Testis (tissue), 2 donors: ENCODE measurements at regions not wholly inside any gene's neighbourhood (a gene's known extent, or its start where the extent isn't known, plus 50 kb on each side); places are given as distances from the start of the nearest gene placed in this dataset.

Experiments used
- DNase-seq: peaks from one replicate; pipeline ENCODE4 v3.0.0-alpha.2; 2019
- H3K27ac ChIP-seq, 2 donors: fragments of 200-600 bp; sonication (generic); one replicate each; pipeline ENCODE4 v1.5.1; 2019
- H3K27me3 ChIP-seq: fragments of 200-600 bp; sonication (generic); one replicate; pipeline ENCODE4 v1.5.1; 2019
- H3K36me3 ChIP-seq: fragments of 200-600 bp; sonication (generic); one replicate; pipeline ENCODE4 v1.5.1; 2017; ENCODE audit warnings: low read depth; ENCODE audit errors: missing control alignments
- H3K4me1 ChIP-seq: fragments of 200-600 bp; sonication (generic); one replicate; pipeline ENCODE4 v1.5.1; 2019
- H3K4me3 ChIP-seq, 2 donors: fragments of 200-600 bp; sonication (generic); one replicate each; pipeline ENCODE4 v1.5.1; 2017 to 2019
- H3K9me3 ChIP-seq: fragments of 200-600 bp; sonication (generic); one replicate; pipeline ENCODE4 v1.5.1; 2017
- POLR2A ChIP-seq: fragments of 450-650 bp; IDR thresholded peaks from one replicate; pipeline ENCODE4 v1.6.1; 2017; ENCODE audit warnings: antibody characterized with exemption, mild to moderate bottlenecking, moderate library complexity
- WGBS, 2 donors: methylation state at CpG; one replicate each; pipeline ENCODE4 v1.1.5; 2018; 5-methylcytosine and 5-hydroxymethylcytosine counted together
- intact Hi-C: fragments of 100-400 bp; cut with DNase I; formaldehyde crosslinking; loops from one replicate; pipeline ENCODE4 v1.15.1; 2023; ENCODE audit warnings: low total_unique reads
- TF ChIP-seq, protein P1 (sequence below), 3 experiments: fragments of 450-650 bp in 2 of 3; fragments of 200-600 bp in 1 of 3; sonication (generic) in 1 of 3; IDR thresholded peaks; one replicate each; pipeline ENCODE4 v1.5.1; 2016 to 2019; ENCODE audit warnings: antibody characterized with exemption in 3 of 3, mild to moderate bottlenecking in 2 of 3, moderate library complexity in 1 of 3

DNA sequence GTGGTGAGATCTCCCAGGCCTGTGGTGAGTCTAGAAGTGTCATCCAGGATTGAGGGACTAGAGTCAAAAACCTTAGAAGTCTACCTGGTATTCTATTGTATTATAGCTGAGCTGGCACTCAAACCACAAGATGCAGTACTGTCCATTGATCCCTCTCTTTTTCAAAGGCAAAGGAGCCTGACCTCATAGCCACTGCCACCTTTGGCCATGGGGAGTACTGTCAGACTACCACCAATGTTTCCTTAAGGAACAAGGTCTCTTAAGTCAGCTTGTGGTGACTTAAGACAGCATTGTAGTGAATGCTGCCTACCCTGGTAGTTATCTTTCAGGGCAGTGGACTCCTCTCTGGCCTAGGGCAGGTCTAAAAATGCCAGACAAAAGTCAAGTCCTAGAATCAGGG is 878.0 kb upstream of the MDGA2 start:
- no peak for DNase-seq
- H3K4me1 ChIP-seq = no peaks in the 10 kb centered on the region
- no peak overlapping the region for H3K4me3 ChIP-seq
- no peaks in the 10 kb centered on the region for H3K9me3 ChIP-seq
- H3K36me3 ChIP-seq = no peaks in the 10 kb centered on the region
- H3K27ac ChIP-seq = no peak overlapping the region
- TF ChIP-seq, protein P1, sequence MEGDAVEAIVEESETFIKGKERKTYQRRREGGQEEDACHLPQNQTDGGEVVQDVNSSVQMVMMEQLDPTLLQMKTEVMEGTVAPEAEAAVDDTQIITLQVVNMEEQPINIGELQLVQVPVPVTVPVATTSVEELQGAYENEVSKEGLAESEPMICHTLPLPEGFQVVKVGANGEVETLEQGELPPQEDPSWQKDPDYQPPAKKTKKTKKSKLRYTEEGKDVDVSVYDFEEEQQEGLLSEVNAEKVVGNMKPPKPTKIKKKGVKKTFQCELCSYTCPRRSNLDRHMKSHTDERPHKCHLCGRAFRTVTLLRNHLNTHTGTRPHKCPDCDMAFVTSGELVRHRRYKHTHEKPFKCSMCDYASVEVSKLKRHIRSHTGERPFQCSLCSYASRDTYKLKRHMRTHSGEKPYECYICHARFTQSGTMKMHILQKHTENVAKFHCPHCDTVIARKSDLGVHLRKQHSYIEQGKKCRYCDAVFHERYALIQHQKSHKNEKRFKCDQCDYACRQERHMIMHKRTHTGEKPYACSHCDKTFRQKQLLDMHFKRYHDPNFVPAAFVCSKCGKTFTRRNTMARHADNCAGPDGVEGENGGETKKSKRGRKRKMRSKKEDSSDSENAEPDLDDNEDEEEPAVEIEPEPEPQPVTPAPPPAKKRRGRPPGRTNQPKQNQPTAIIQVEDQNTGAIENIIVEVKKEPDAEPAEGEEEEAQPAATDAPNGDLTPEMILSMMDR (IDR thresholded peaks at IDR 0.05) = no peak
- TF ChIP-seq POLR2A = no peak
- no peaks in the 10 kb centered on the region for H3K27me3 ChIP-seq
- intact Hi-C loops = no loop called here

DNA sequence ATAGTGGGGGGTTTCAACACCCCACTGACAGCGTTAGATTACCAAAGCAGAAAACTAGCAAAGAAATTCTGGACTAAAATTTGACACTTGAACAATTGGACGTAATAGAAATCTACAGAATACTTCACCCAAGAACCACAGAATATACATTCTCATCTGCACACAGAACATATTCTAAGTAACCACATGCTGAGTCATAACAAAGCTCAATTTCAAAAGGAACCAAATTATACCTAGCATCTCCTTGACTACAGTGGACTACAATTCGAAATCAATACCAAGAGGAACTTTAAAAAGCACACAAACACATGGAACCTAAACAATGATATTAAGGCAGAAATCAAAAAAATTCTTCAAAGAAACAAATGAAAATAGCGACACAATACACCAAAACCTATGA is 871.6 kb upstream of the MDGA2 start:
- Histone ChIP-seq H3K27me3 (no peaks in the 10 kb centered on the region), H3K36me3 (no peaks in the 10 kb centered on the region), H3K4me1 (no peaks in the 10 kb centered on the region), H3K27ac (no peak overlapping the region), H3K4me3 (no peak overlapping the region), H3K9me3 (no peaks in the 10 kb centered on the region)
- WGBS, 2 donors = 70 to 88% methylated on average over 4 of the region's 4 CpGs
- TF ChIP-seq, protein P1 (IDR thresholded peaks at IDR 0.05) = no peak
- TF ChIP-seq POLR2A = no peak
- DNase-seq = no peak
- intact Hi-C loops = no loop called here

DNA sequence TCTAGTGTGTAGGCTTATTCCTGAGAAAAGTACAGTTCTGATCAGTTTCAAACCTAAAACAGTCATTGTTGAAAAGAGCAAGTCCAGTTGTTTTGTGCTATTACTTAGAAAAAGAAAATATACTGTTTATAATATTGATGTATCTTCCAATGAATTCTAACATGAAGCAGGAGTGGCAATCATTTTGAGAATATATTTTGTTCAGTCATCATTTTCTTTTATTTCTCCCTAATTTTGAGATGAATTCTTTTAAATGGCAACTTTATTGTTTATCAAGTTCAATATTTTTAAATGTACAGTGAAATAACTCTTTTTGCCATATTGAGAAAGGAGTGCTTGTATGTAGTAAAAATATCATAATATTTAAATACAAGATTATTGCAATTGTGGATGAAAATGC is 862.2 kb upstream of the MDGA2 start:
- no peak overlapping the region for H3K27ac ChIP-seq
- TF ChIP-seq POLR2A = no peak
- TF ChIP-seq, protein P1 (IDR thresholded peaks at IDR 0.05) = no peak

DNA sequence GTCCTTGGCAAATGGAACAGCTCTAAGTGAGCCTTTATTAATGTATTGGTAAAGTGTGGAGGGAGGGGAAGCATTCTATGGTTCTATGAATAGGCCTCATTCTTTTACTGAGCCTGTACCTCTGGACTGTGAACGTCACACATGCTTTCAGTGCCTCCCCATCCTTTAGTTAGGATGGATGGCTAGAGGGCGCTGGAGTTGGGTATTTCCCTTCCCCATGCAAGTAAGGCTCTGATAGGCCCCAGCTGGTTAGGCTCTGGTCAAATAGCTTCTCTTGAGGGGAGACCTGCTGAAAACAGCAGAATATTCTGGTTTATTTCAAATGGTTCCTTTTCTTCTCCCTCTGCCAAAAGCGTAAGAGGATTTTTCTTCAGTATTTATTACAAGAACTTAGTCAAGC is 860.9 kb upstream of the MDGA2 start:
- Histone ChIP-seq H3K4me1 (no peaks in the 10 kb centered on the region), H3K4me3 (no peak overlapping the region), H3K36me3 (no peaks in the 10 kb centered on the region), H3K27me3 (no peaks in the 10 kb centered on the region), H3K27ac (no peak overlapping the region), H3K9me3 (no peaks in the 10 kb centered on the region)
- intact Hi-C loops = no loop called here
- WGBS, 2 donors = 37 to 42% methylated on average over 3 of the region's 3 CpGs
- peak; percentile 32 for DNase-seq
- TF ChIP-seq, protein P1 (IDR thresholded peaks at IDR 0.05) = no peak
- TF ChIP-seq POLR2A = no peak

More for the DNA sequence above, 862.2 kb upstream of the MDGA2 start:
- H3K4me1 ChIP-seq = no peaks in the 10 kb centered on the region
- H3K36me3 ChIP-seq = no peaks in the 10 kb centered on the region
- H3K4me3 ChIP-seq = no peak overlapping the region
- H3K9me3 ChIP-seq = no peaks in the 10 kb centered on the region
- H3K27me3 ChIP-seq = no peaks in the 10 kb centered on the region
- intact Hi-C loops = no loop called here
- no peak for DNase-seq

DNA sequence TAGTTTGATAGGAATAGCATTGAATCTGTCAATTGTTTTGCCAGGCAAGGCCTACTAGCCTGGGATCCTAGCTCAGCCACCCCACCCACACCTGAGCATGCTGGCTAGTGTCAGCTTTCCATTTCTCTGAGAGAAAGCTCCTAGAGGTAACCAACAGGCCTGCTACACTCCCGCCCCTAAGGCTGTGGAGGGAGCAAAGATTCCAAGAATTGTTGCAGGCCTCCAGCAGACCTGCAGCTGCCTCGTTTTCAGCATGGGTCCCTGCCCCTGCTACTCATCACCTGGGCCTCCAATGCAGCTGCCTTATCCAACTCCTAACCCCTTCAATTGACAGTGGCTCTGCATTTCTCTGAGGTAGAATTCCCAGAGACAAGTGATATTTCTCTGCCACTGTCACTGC is 852.4 kb upstream of the MDGA2 start:
- no peak for TF ChIP-seq POLR2A
- TF ChIP-seq, protein P1 (IDR thresholded peaks at IDR 0.05) = no peak
- WGBS, 2 donors = 22 to 38% methylated on average over 2 of the region's 2 CpGs
- H3K4me3 ChIP-seq = no peak overlapping the region
- no peaks in the 10 kb centered on the region for H3K27me3 ChIP-seq
- DNase-seq = no peak
- H3K4me1 ChIP-seq = no peaks in the 10 kb centered on the region
- intact Hi-C loops = no loop called here
- no peaks in the 10 kb centered on the region for H3K9me3 ChIP-seq
- H3K36me3 ChIP-seq = no peaks in the 10 kb centered on the region
- no peak overlapping the region for H3K27ac ChIP-seq
